CD4-positive, alpha-beta T cell treated with Interferon alpha-2 for 1 hour (primary cell): ENCODE measurements at regions not wholly inside any gene's neighbourhood (a gene's known extent, or its start where the extent isn't known, plus 50 kb on each side); places are given as distances from the start of the nearest gene placed in this dataset.

Source experiments
- DNase-seq, 2 donors: peaks; one replicate each; pipeline ENCODE4 v3.0.0-alpha.2; 2020 to 2022

GRCh38 chr15:81987628-81988027, 58.2 kb downstream of the MEX3B start:
- no peak for DNase-seq

GRCh38 chr15:81983497-81983896, 62.3 kb downstream of the MEX3B start:
- no peak for DNase-seq

- no peak for DNase-seq
Observed at GRCh38 chr15:81982808-81983207, 63.0 kb downstream of the MEX3B start.

- DNase-seq, result no peak
Observed at GRCh38 chr15:81981908-81982307, 63.9 kb downstream of the MEX3B start.

- no peak for DNase-seq
Observed at GRCh38 chr15:81977464-81977863, 68.4 kb downstream of the MEX3B start.

GRCh38 chr15:81968691-81969090, 77.1 kb downstream of the MEX3B start:
- no peak for DNase-seq

- no peak for DNase-seq
Observed at GRCh38 chr15:81966631-81967030, 79.2 kb downstream of the MEX3B start.

GRCh38 chr15:81962482-81962881, 83.3 kb downstream of the MEX3B start:
- DNase-seq, result no peak

GRCh38 chr15:81959196-81959595, 86.6 kb downstream of the MEX3B start:
- DNase-seq, result no peak

- DNase-seq, result no peak
Observed at GRCh38 chr15:81957698-81958097, 88.1 kb downstream of the MEX3B start.

GRCh38 chr15:81955382-81956062, 90.3 kb downstream of the MEX3B start:
- no peak for DNase-seq

- no peak for DNase-seq
Observed at GRCh38 chr15:81954158-81954783, 91.5 kb downstream of the MEX3B start.

GRCh38 chr15:81950841-81951414, 94.9 kb downstream of the MEX3B start:
- no peak for DNase-seq

- peak; percentile 0 to 6 for DNase-seq
Observed at GRCh38 chr15:81948751-81949150, 97.1 kb downstream of the MEX3B start.

GRCh38 chr15:81948222-81948621, 97.6 kb downstream of the MEX3B start:
- no peak for DNase-seq

- DNase-seq, result no peak
Observed at GRCh38 chr15:81947548-81947947, 98.3 kb downstream of the MEX3B start.

- DNase-seq, result no peak
Observed at GRCh38 chr15:81945014-81945615, 100.7 kb downstream of the MEX3B start.

GRCh38 chr15:81942655-81943195, 103.1 kb downstream of the MEX3B start:
- no peak for DNase-seq

GRCh38 chr15:81942157-81942556, 103.7 kb downstream of the MEX3B start:
- DNase-seq, result no peak

- DNase-seq, result no peak
Observed at GRCh38 chr15:81941479-81941878, 104.3 kb downstream of the MEX3B start.

- no peak for DNase-seq
Observed at GRCh38 chr15:81940467-81941451, 105.1 kb downstream of the MEX3B start.
